Activated CD8-positive, alpha-beta memory T cell treated with anti-CD3 and anti-CD28 coated beads, Interleukin-2, amount 50 U/mL, for 24 hours (primary cell): ENCODE measurements at regions not wholly inside any gene's neighbourhood (a gene's known extent, or its start where the extent isn't known, plus 50 kb on each side); places are given as distances from the start of the nearest gene placed in this dataset.

ENCODE experiments used
- DNase-seq: peaks from one replicate; pipeline ENCODE4 v3.0.0-alpha.2; 2020; ENCODE audit errors: extremely low read depth

- no peak for DNase-seq
These were observed 147.5 kb downstream of the CRYBB2 start for GRCh38 chr22:25366876-25367466.

- DNase-seq = no peak
These were observed 148.3 kb downstream of the CRYBB2 start for GRCh38 chr22:25367756-25368155.

- DNase-seq = no peak
These were observed 148.8 kb downstream of the CRYBB2 start for GRCh38 chr22:25368271-25368670.

GRCh38 chr22:25369041-25369440 lies 149.6 kb downstream of the CRYBB2 start:
- no peak for DNase-seq

- DNase-seq = no peak
These were observed 150.9 kb downstream of the CRYBB2 start for GRCh38 chr22:25370322-25370721.

GRCh38 chr22:25372000-25372595 lies 152.7 kb downstream of the CRYBB2 start:
- DNase-seq = no peak

- no peak for DNase-seq
These were observed 154.5 kb downstream of the CRYBB2 start for GRCh38 chr22:25373961-25374360.

- DNase-seq = no peak
These were observed 155.4 kb downstream of the CRYBB2 start for GRCh38 chr22:25374869-25375268.

- DNase-seq = no peak
These were observed 156.2 kb downstream of the CRYBB2 start for GRCh38 chr22:25375683-25376082.

GRCh38 chr22:25377699-25378098 lies 158.3 kb downstream of the CRYBB2 start:
- no peak for DNase-seq

GRCh38 chr22:25380122-25380747 lies 160.8 kb downstream of the CRYBB2 start:
- DNase-seq = no peak

- DNase-seq = no peak
These were observed 163.3 kb downstream of the CRYBB2 start for GRCh38 chr22:25382762-25383161.

GRCh38 chr22:25383278-25383820 lies 163.9 kb downstream of the CRYBB2 start:
- DNase-seq = no peak

GRCh38 chr22:25383892-25384291 lies 164.5 kb downstream of the CRYBB2 start:
- DNase-seq = no peak

GRCh38 chr22:25386538-25386884 lies 167.1 kb downstream of the CRYBB2 start:
- no peak for DNase-seq

- no peak for DNase-seq
These were observed 169.0 kb downstream of the CRYBB2 start for GRCh38 chr22:25388415-25388814.

GRCh38 chr22:25388866-25389540 lies 169.6 kb downstream of the CRYBB2 start:
- no peak for DNase-seq

- no peak for DNase-seq
These were observed 170.1 kb downstream of the CRYBB2 start for GRCh38 chr22:25389541-25389919.

GRCh38 chr22:25390297-25391240 lies 171.1 kb downstream of the CRYBB2 start:
- no peak for DNase-seq

GRCh38 chr22:25392584-25392983 lies 171.9 kb upstream of the GRK3 start:
- no peak for DNase-seq

- no peak for DNase-seq
These were observed 171.2 kb upstream of the GRK3 start for GRCh38 chr22:25393121-25393805.
